Brain microvascular endothelial cell (primary cell): ENCODE measurements at regions not wholly inside any gene's neighbourhood (a gene's known extent, or its start where the extent isn't known, plus 50 kb on each side); places are given as distances from the start of the nearest gene placed in this dataset.
A peak's percentile ranks its signal among the peaks of the same experiment; 100 is the strongest.

ENCODE experiments used
- DNase-seq: peaks from one replicate; pipeline ENCODE4 v3.0.0-alpha.2; 2020
- H3K27ac ChIP-seq: fragments of 250-450 bp; sonication (Bioruptor Pico); 2 replicates; pipeline ENCODE4 v1.5.1; 2020; ENCODE audit warnings: mild to moderate bottlenecking, moderate library complexity
- H3K27me3 ChIP-seq: fragments of 250-450 bp; sonication (Bioruptor Pico); replicated peaks from 2 replicates; pipeline ENCODE4 v1.5.1; 2020; ENCODE audit warnings: mild to moderate bottlenecking
- H3K36me3 ChIP-seq: fragments of 250-450 bp; sonication (Bioruptor Pico); replicated peaks from 2 replicates; pipeline ENCODE4 v1.5.1; 2020; ENCODE audit warnings: mild to moderate bottlenecking
- H3K4me3 ChIP-seq: 2 replicates; pipeline ENCODE4 v1.5.1; 2011; ENCODE audit warnings: low read depth, mild to moderate bottlenecking, control low read depth, low read length, moderate library complexity
- in situ Hi-C: cut with HindIII; loops from 2 replicates; pipeline ENCODE4 v1.10.0; 2017; ENCODE audit warnings: low sequenced_read_pairs, low pct_ligation_motif_present
- TF ChIP-seq, protein P1 (sequence below): IDR thresholded peaks from 2 replicates; pipeline ENCODE4 v1.5.1; 2011; ENCODE audit warnings: low read depth, mild to moderate bottlenecking, moderate library complexity, low read length, control low read depth, inconsistent platforms; ENCODE audit errors: missing control alignments

GRCh38 chr16:7278636-7279035 lies 54.0 kb upstream of the RBFOX1 start:
- in situ Hi-C loops: no loop called here
- no peak overlapping the region for H3K27ac ChIP-seq
- no peak for DNase-seq
- TF ChIP-seq, protein P1, sequence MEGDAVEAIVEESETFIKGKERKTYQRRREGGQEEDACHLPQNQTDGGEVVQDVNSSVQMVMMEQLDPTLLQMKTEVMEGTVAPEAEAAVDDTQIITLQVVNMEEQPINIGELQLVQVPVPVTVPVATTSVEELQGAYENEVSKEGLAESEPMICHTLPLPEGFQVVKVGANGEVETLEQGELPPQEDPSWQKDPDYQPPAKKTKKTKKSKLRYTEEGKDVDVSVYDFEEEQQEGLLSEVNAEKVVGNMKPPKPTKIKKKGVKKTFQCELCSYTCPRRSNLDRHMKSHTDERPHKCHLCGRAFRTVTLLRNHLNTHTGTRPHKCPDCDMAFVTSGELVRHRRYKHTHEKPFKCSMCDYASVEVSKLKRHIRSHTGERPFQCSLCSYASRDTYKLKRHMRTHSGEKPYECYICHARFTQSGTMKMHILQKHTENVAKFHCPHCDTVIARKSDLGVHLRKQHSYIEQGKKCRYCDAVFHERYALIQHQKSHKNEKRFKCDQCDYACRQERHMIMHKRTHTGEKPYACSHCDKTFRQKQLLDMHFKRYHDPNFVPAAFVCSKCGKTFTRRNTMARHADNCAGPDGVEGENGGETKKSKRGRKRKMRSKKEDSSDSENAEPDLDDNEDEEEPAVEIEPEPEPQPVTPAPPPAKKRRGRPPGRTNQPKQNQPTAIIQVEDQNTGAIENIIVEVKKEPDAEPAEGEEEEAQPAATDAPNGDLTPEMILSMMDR: no peak
- no peaks in the 10 kb centered on the region for H3K27me3 ChIP-seq
- no peaks in the 10 kb centered on the region for H3K36me3 ChIP-seq
- H3K4me3 ChIP-seq: no peak overlapping the region

DNA sequence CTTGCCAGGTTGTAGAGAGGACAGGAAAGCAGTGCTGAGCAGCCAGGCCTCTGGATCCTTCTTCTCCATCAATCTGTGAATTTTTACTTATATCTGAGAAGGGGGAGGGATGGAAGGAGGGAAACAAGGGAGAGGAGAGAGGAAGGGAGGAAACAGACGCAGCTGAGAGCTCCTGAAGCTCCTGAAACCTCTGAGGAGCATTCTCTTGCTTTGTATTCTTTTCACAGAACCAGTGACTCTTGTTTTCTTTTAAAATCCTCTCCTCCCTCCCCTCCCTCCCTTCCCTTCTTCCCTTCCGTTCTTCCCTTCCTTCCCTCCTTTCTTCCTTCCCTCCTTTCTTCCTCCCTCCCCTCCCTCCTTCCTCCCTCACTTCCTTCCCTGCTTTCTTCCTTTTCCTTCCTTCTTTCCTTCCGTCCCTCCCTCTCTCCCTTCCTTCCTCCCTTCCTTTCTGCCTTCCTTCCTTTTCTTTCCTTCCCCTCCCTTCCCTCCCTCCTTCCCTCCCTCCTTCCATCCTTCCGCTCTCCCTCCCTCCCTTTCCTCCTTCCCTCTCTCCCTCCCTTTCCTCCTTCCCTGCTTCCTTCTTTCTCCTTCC lies 60.0 kb upstream of the RBFOX1 start:
- Histone ChIP-seq H3K27ac (no peak overlapping the region), H3K27me3 (no peaks in the 10 kb centered on the region), H3K36me3 (no peaks in the 10 kb centered on the region), H3K4me3 (no peak overlapping the region)
- no peak for DNase-seq
- TF ChIP-seq, protein P1: no peak
- in situ Hi-C loops: no loop called here

GRCh38 chr16:7271486-7271885 lies 61.2 kb upstream of the RBFOX1 start:
- no peaks in the 10 kb centered on the region for H3K36me3 ChIP-seq
- no peak overlapping the region for H3K27ac ChIP-seq
- no peak overlapping the region for H3K4me3 ChIP-seq
- no peaks in the 10 kb centered on the region for H3K27me3 ChIP-seq
- DNase-seq: no peak
- in situ Hi-C loops: no loop called here
- TF ChIP-seq, protein P1: no peak

DNA sequence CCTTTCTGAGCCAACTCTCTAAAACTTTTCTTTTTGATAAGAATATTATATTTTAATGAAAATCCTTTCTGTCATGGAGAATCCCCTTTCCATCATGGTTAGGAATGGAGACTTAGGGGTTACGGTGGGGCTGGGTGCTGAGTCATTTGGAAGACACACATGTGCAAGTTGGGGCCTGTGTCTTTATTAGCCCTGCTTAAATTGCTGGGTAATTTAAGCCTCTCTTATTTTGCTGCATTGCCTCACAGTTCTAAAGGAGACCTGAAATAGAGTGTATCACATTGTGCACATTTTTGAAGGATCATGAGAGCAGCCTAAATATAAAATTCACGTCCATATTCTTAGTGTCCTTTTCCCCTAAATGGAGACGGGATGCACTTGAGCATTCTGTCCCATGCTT lies 61.8 kb upstream of the RBFOX1 start:
- Histone ChIP-seq H3K27ac (no peak overlapping the region), H3K36me3 (no peaks in the 10 kb centered on the region), H3K27me3 (no peaks in the 10 kb centered on the region), H3K4me3 (no peak overlapping the region)
- no peak for DNase-seq
- TF ChIP-seq, protein P1: no peak
- in situ Hi-C loops: no loop called here

- Histone ChIP-seq H3K4me3 (no peak overlapping the region), H3K27me3 (no peaks in the 10 kb centered on the region), H3K27ac (no peak overlapping the region), H3K36me3 (no peaks in the 10 kb centered on the region)
- TF ChIP-seq, protein P1: no peak
- in situ Hi-C loops: no loop called here
- DNase-seq: no peak
Observed at GRCh38 chr16:7270006-7270405, 62.6 kb upstream of the RBFOX1 start.

- peak; percentile 0 for DNase-seq
- no peaks in the 10 kb centered on the region for H3K27me3 ChIP-seq
- H3K4me3 ChIP-seq: no peak overlapping the region
- H3K27ac ChIP-seq: no peak overlapping the region
- in situ Hi-C loops: no loop called here
- TF ChIP-seq, protein P1: peak; percentile 40
- H3K36me3 ChIP-seq: no peaks in the 10 kb centered on the region
Observed at GRCh38 chr16:7268182-7268581, 64.5 kb upstream of the RBFOX1 start.
